B cell (primary cell): ENCODE measurements at regions not wholly inside any gene's neighbourhood (a gene's known extent, or its start where the extent isn't known, plus 50 kb on each side); places are given as distances from the start of the nearest gene placed in this dataset.
"Not testable (repeated sequence)": the region's sequence is repeated elsewhere in the genome, so short reads cannot be mapped to it uniquely, and the experiment has no call there.

ENCODE experiments used
- ATAC-seq: fragments of 200-7000 bp; cut with Tn5 transposase; one replicate; pipeline ENCODE4 v1.10.0; 2021; ENCODE audit warnings: low read depth, mild to moderate bottlenecking, moderate number of reproducible peaks, moderate library complexity
- CTCF ChIA-PET: fragments of 350-600 bp; sonication (Branson Sonifier 250); formaldehyde crosslinking; loops from one replicate; lab custom pipeline; 2021; ENCODE audit warnings: antibody characterized with exemption, inconsistent platforms; lab: Charles Lee
- POLR2A ChIA-PET: fragments of 350-600 bp; sonication (Branson Sonifier 250); formaldehyde crosslinking; loops from one replicate; lab custom pipeline; 2021; ENCODE audit warnings: antibody characterized with exemption; lab: Charles Lee
- DNase-seq: peaks from one replicate; pipeline ENCODE4 v3.0.0; 2013
- H2AFZ ChIP-seq: 2 replicates; pipeline ENCODE4 v1.6.1; 2012; ENCODE audit warnings: mild to moderate bottlenecking, low read depth, low read length; ENCODE audit not compliant: insufficient read depth, poor library complexity, severe bottlenecking
- H3K27ac ChIP-seq, 2 donors: 1 replicate in 1 of 2; 2 replicates in 1 of 2; pipeline ENCODE4 v1.5.1; 2012 to 2013; ENCODE audit warnings: low read length in 2 of 2, mild to moderate bottlenecking in 2 of 2, moderate library complexity in 1 of 2
- H3K27me3 ChIP-seq, 4 experiments: fragments of 200-600 bp in 1 of 4; sonication (generic) in 1 of 4; replicated peaks in 1 of 4; 1 replicate in 2 of 4; 2 replicates in 2 of 4; pipeline versions ENCODE4 v1.6.1 to v1.7.0; 2013 to 2016; ENCODE audit warnings: low read length in 3 of 4, mild to moderate bottlenecking in 2 of 4, mixed read lengths in 1 of 4, moderate library complexity in 1 of 4; ENCODE audit not compliant: insufficient read depth in 4 of 4, control insufficient read depth in 3 of 4; ENCODE audit errors: control extremely low read depth in 1 of 4
- H3K36me3 ChIP-seq, 2 experiments: replicated peaks in 1 of 2; 1 replicate in 1 of 2; 2 replicates in 1 of 2; pipeline versions ENCODE4 v1.6.1 to v1.7.1; 2013; ENCODE audit warnings: low read length in 1 of 2; ENCODE audit not compliant: insufficient read depth in 2 of 2, control insufficient read depth in 1 of 2; ENCODE audit errors: control extremely low read depth in 1 of 2, extremely low read depth in 1 of 2
- H3K4me1 ChIP-seq, 2 donors: fragments of 200-600 bp in 1 of 2; sonication (generic) in 1 of 2; 1 replicate in 1 of 2; 2 replicates in 1 of 2; pipeline versions ENCODE4 v1.5.1 to v1.6.1; 2013 to 2017; ENCODE audit warnings: low read length in 2 of 2; ENCODE audit not compliant: control insufficient read depth in 2 of 2, insufficient read depth in 2 of 2
- H3K4me2 ChIP-seq: replicated peaks from 2 replicates; pipeline ENCODE3; 2012; ENCODE audit warnings: mild to moderate bottlenecking, low read depth, low read length; ENCODE audit not compliant: poor library complexity, severe bottlenecking
- H3K4me3 ChIP-seq, 5 experiments: fragments of 200-600 bp in 1 of 5; sonication (generic) in 1 of 5; 1 replicate in 3 of 5; 2 replicates in 2 of 5; pipeline versions ENCODE4 v1.5.1 to v1.7.0; 2011 to 2016; ENCODE audit warnings: low read length in 4 of 5, mild to moderate bottlenecking in 4 of 5, low read depth in 2 of 5, control low read depth in 1 of 5, moderate library complexity in 1 of 5; ENCODE audit not compliant: insufficient read depth in 1 of 5; ENCODE audit errors: control extremely low read depth in 1 of 5, extremely low read depth in 1 of 5
- H3K79me2 ChIP-seq: fragments of 200-600 bp; sonication (generic); one replicate; pipeline ENCODE4 v1.6.0; 2016; ENCODE audit warnings: low read length; ENCODE audit not compliant: control insufficient read depth, insufficient read depth
- H3K9ac ChIP-seq: fragments of 200-600 bp; sonication (generic); 2 replicates; pipeline ENCODE4 v1.6.1; 2017; ENCODE audit warnings: mild to moderate bottlenecking, low read length, moderate library complexity
- H3K9me3 ChIP-seq, 3 donors: one replicate each; pipeline versions ENCODE4 v1.6.1 to v1.7.1; 2013; ENCODE audit warnings: low read length in 2 of 3; ENCODE audit not compliant: control insufficient read depth in 2 of 3, insufficient read depth in 1 of 3; ENCODE audit errors: control extremely low read depth in 1 of 3
- H4K20me1 ChIP-seq: 2 replicates; pipeline ENCODE4 v1.6.0; 2012; ENCODE audit warnings: mild to moderate bottlenecking, low read length; ENCODE audit not compliant: insufficient read depth, control insufficient read depth, poor library complexity, severe bottlenecking
- H3K27ac Mint-ChIP-seq: one replicate; pipeline ENCODE4 v1.8.0; 2021; ENCODE audit warnings: mixed read lengths
- H3K27me3 Mint-ChIP-seq: one replicate; pipeline ENCODE4 v1.8.0; 2021; ENCODE audit warnings: mixed read lengths
- H3K4me1 Mint-ChIP-seq: one replicate; pipeline ENCODE4 v1.8.0; 2021; ENCODE audit warnings: mixed read lengths
- H3K4me3 Mint-ChIP-seq: one replicate; pipeline ENCODE4 v1.8.0; 2021; ENCODE audit warnings: mixed read lengths
- H3K9me3 Mint-ChIP-seq: one replicate; pipeline ENCODE4 v1.8.0; 2022; ENCODE audit warnings: mixed read lengths; ENCODE audit not compliant: insufficient read depth
- CTCF ChIP-seq: fragments of 200-600 bp; IDR thresholded peaks from one replicate; pipeline ENCODE4 v1.8.0; 2022; ENCODE audit warnings: antibody characterized with exemption, mild to moderate bottlenecking
- EZH2 ChIP-seq: IDR thresholded peaks from 2 replicates; pipeline ENCODE4 v1.6.1; 2012; ENCODE audit warnings: borderline replicate concordance, low read depth, mild to moderate bottlenecking, moderate library complexity, low read length; ENCODE audit not compliant: insufficient read depth, poor library complexity, severe bottlenecking
- WGBS: methylation state at CpG from one replicate; pipeline ENCODE4 v1.1.5; 2013; ENCODE audit warnings: missing lambda C conversion rate; ENCODE audit not compliant: insufficient coverage; 5-methylcytosine and 5-hydroxymethylcytosine counted together
- intact Hi-C: fragments of 100-400 bp; cut with micrococcal nuclease; formaldehyde crosslinking; loops from one replicate; pipeline ENCODE4 v1.10.0; 2022

- no peaks in the 10 kb centered on the region for H3K27me3 Mint-ChIP-seq
- H3K4me3 Mint-ChIP-seq, result no peak overlapping the region
- ATAC-seq (no peak), DNase-seq (no peak)
- no peak overlapping the region for H3K27ac Mint-ChIP-seq
- no peaks in the 10 kb centered on the region for H3K4me1 ChIP-seq
- H3K4me3 ChIP-seq, result no peak overlapping the region
- TF ChIP-seq EZH2 (no peak), CTCF (no peak)
- no peaks in the 10 kb centered on the region for H3K9me3 Mint-ChIP-seq
- no CpG with 5 or more reads among the region's 2 CpGs for WGBS
- intact Hi-C loops, result no loop called here
- H3K27me3 ChIP-seq, result no peaks in the 10 kb centered on the region
- no peak overlapping the region for H3K9ac ChIP-seq
- ChIA-PET POLR2A (no interaction called here), CTCF (no interaction called here)
- no peak overlapping the region for H3K27ac ChIP-seq
- no peak overlapping the region for H2AFZ ChIP-seq
- H3K9me3 ChIP-seq, result no peaks in the 10 kb centered on the region
- H3K36me3 ChIP-seq, result no peaks in the 10 kb centered on the region
- no peak overlapping the region for H3K4me2 ChIP-seq
- no peaks in the 10 kb centered on the region for H3K79me2 ChIP-seq
- H4K20me1 ChIP-seq, result no peaks in the 10 kb centered on the region
- no peaks in the 10 kb centered on the region for H3K4me1 Mint-ChIP-seq
Observed at GRCh38 chrX:114178126-114178525, 405.8 kb upstream of the HTR2C start.

GRCh38 chrX:114167276-114167675 is 416.6 kb upstream of the HTR2C start:
- CTCF ChIA-PET, result not testable (repeated sequence)

More at GRCh38 chrX:114167276-114167675, 416.6 kb upstream of the HTR2C start:
- H3K4me1 ChIP-seq, H2AFZ ChIP-seq, DNase-seq, H3K9me3 Mint-ChIP-seq, H3K79me2 ChIP-seq, H3K9me3 ChIP-seq, H3K27ac Mint-ChIP-seq, POLR2A ChIA-PET, H3K27me3 Mint-ChIP-seq, H3K9ac ChIP-seq, H4K20me1 ChIP-seq, H3K4me2 ChIP-seq, H3K36me3 ChIP-seq, ATAC-seq, H3K4me3 Mint-ChIP-seq, H3K4me1 Mint-ChIP-seq, intact Hi-C loops, H3K27me3 ChIP-seq, H3K4me3 ChIP-seq, H3K27ac ChIP-seq: not testable (repeated sequence)
- 93% methylated on average over 2 of the region's 5 CpGs for WGBS
